A549 (cell line): ENCODE measurements at regions not wholly inside any gene's neighbourhood (a gene's known extent, or its start where the extent isn't known, plus 50 kb on each side); places are given as distances from the start of the nearest gene placed in this dataset.

ENCODE experiments used
- BHLHE40 ChIP-seq: IDR thresholded peaks from 2 replicates; pipeline ENCODE4 v1.6.1; 2012; ENCODE audit warnings: low read depth, low read length, inconsistent platforms
- CEBPB ChIP-seq, 2 experiments: fragments of >200 bp in 1 of 2; sonication (Bioruptor Twin) in 1 of 2; formaldehyde crosslinking in 1 of 2; IDR thresholded peaks; 2 replicates each; pipeline ENCODE4 v1.6.1; 2012 to 2016
- CHD4 ChIP-seq: fragments of 200-600 bp; sonication (generic); IDR thresholded peaks from 2 replicates; pipeline ENCODE4 v1.6.1; 2016; ENCODE audit warnings: antibody characterized with exemption, mild to moderate bottlenecking, borderline replicate concordance
- CTCF ChIP-seq: fragments of >200 bp; sonication (Bioruptor Twin); formaldehyde crosslinking; IDR thresholded peaks from 3 replicates; pipeline ENCODE4 v1.5.1; 2016
- EHF ChIP-seq: fragments of 250-450 bp; sonication (Bioruptor Pico); IDR thresholded peaks from 2 replicates; pipeline ENCODE4 v1.5.0; 2020; ENCODE audit warnings: mild to moderate bottlenecking
- EP300 ChIP-seq, 2 experiments: fragments of >200 bp; sonication (Bioruptor Twin); formaldehyde crosslinking; IDR thresholded peaks; 2 replicates in 1 of 2; 3 replicates in 1 of 2; pipeline ENCODE4 v1.6.1; 2016 to 2017
- FOSL2 ChIP-seq, 2 experiments: fragments of 450-650 bp in 1 of 2; fragments of >200 bp in 1 of 2; sonication (Bioruptor Twin) in 1 of 2; formaldehyde crosslinking; IDR thresholded peaks; 2 replicates each; pipeline versions ENCODE4 v1.5.0 to v1.6.1; 2016 to 2020; ENCODE audit warnings: mild to moderate bottlenecking in 1 of 2, moderate library complexity in 1 of 2
- HDAC2 ChIP-seq: fragments of 200-600 bp; sonication (generic); IDR thresholded peaks from 2 replicates; pipeline ENCODE4 v1.6.1; 2016
- MYC ChIP-seq: IDR thresholded peaks from 2 replicates; pipeline ENCODE4 v1.6.1; 2012; ENCODE audit warnings: mild to moderate bottlenecking, inconsistent platforms, low read length, improper control_type of control experiment, borderline replicate concordance
- PBX3 ChIP-seq: IDR thresholded peaks from 2 replicates; pipeline ENCODE4 v1.6.1; 2012
- POLR2A ChIP-seq: IDR thresholded peaks from 2 replicates; pipeline ENCODE4 v1.6.1; 2012; ENCODE audit warnings: mild to moderate bottlenecking, low read length
- ZFP36 ChIP-seq: fragments of 450-650 bp; IDR thresholded peaks from 2 replicates; pipeline ENCODE4 v1.6.1; 2014; ENCODE audit warnings: borderline replicate concordance; ENCODE audit not compliant: partially characterized antibody
- TF ChIP-seq, protein P1 (sequence below): fragments of 450-650 bp; IDR thresholded peaks from 2 replicates; pipeline ENCODE4 v1.6.1; 2014; ENCODE audit warnings: antibody characterized with exemption
- TF ChIP-seq, protein P2 (sequence below): fragments of 200-600 bp; sonication (generic); IDR thresholded peaks from 2 replicates; pipeline ENCODE4 v1.6.1; 2016; ENCODE audit warnings: antibody characterized with exemption, mild to moderate bottlenecking, moderate library complexity

- no peak for TF ChIP-seq EHF (CRISPR knock-in tag)
- TF ChIP-seq CTCF, result no peak
- no peak for TF ChIP-seq FOSL2 (IDR thresholded peaks at IDR 0.05)
- TF ChIP-seq FOSL2 (CRISPR knock-in tag; IDR thresholded peaks at IDR 0.05), result no peak
- no peak for TF ChIP-seq POLR2A
- TF ChIP-seq EP300 (IDR thresholded peaks at IDR 0.05), result no peak
- TF ChIP-seq CHD4, result no peak
- TF ChIP-seq, protein P1, sequence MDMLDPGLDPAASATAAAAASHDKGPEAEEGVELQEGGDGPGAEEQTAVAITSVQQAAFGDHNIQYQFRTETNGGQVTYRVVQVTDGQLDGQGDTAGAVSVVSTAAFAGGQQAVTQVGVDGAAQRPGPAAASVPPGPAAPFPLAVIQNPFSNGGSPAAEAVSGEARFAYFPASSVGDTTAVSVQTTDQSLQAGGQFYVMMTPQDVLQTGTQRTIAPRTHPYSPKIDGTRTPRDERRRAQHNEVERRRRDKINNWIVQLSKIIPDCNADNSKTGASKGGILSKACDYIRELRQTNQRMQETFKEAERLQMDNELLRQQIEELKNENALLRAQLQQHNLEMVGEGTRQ, result no peak
- TF ChIP-seq HDAC2, result no peak
- TF ChIP-seq, protein P2, sequence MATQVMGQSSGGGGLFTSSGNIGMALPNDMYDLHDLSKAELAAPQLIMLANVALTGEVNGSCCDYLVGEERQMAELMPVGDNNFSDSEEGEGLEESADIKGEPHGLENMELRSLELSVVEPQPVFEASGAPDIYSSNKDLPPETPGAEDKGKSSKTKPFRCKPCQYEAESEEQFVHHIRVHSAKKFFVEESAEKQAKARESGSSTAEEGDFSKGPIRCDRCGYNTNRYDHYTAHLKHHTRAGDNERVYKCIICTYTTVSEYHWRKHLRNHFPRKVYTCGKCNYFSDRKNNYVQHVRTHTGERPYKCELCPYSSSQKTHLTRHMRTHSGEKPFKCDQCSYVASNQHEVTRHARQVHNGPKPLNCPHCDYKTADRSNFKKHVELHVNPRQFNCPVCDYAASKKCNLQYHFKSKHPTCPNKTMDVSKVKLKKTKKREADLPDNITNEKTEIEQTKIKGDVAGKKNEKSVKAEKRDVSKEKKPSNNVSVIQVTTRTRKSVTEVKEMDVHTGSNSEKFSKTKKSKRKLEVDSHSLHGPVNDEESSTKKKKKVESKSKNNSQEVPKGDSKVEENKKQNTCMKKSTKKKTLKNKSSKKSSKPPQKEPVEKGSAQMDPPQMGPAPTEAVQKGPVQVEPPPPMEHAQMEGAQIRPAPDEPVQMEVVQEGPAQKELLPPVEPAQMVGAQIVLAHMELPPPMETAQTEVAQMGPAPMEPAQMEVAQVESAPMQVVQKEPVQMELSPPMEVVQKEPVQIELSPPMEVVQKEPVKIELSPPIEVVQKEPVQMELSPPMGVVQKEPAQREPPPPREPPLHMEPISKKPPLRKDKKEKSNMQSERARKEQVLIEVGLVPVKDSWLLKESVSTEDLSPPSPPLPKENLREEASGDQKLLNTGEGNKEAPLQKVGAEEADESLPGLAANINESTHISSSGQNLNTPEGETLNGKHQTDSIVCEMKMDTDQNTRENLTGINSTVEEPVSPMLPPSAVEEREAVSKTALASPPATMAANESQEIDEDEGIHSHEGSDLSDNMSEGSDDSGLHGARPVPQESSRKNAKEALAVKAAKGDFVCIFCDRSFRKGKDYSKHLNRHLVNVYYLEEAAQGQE, result no peak
- TF ChIP-seq PBX3, result no peak
- TF ChIP-seq BHLHE40, result no peak
- no peak for TF ChIP-seq MYC
- no peak for TF ChIP-seq ZFP36
- TF ChIP-seq CEBPB (IDR thresholded peaks at IDR 0.05), result no peak
Measured at GRCh38 chr12:116391501-116391900, 114.0 kb upstream of the MED13L start.
